ENCODE measurements at regions not wholly inside any gene's neighbourhood (a gene's known extent, or its start where the extent isn't known, plus 50 kb on each side); places are given as distances from the start of the nearest gene placed in this dataset.

GRCh38 chr3:27533718-27534573 is 49.8 kb upstream of the SLC4A7 start (continued):
- no peak for TF ChIP-seq SOX13 (IDR thresholded peaks at IDR 0.05)
- TF ChIP-seq SOX13 (CRISPR knock-in tag; conservative IDR thresholded peaks at IDR 0.05 in 1 of 2, IDR thresholded peaks at IDR 0.05 in 1 of 2): 0 out of 4 replicates have a peak, but pooled peaks of 1 of the 2 experiments have one; percentile 10
- no peak for TF ChIP-seq NRL (CRISPR knock-in tag; IDR thresholded peaks at IDR 0.05; ENCODE audit: borderline replicate concordance)
- peak; percentile 73; the same call in 1 of the 2 replicates for TF ChIP-seq CHD4 (IDR thresholded peaks at IDR 0.05; ENCODE audit: borderline replicate concordance, low read length)
- no peak for TF ChIP-seq ZNF329 (CRISPR knock-in tag; IDR thresholded peaks at IDR 0.05; ENCODE audit: low read depth)
- 0 out of 2 replicates have a peak, but pooled peaks have one; percentile 21 for TF ChIP-seq MEF2D (CRISPR knock-in tag; IDR thresholded peaks at IDR 0.05)
- TF ChIP-seq PAF1 (CRISPR knock-in tag; IDR thresholded peaks at IDR 0.05): no peak
- no peak for TF ChIP-seq ZNF616 (CRISPR knock-in tag; IDR thresholded peaks at IDR 0.05; ENCODE audit: low read depth)
- peak; percentile 97 for TF ChIP-seq TEAD3 (CRISPR knock-in tag; optimal IDR thresholded peaks at IDR 0.05; ENCODE audit: borderline replicate concordance)
- peak; percentile 40; the same call in 1 of the 2 replicates for TF ChIP-seq RARA (CRISPR knock-in tag; IDR thresholded peaks at IDR 0.05)
- peak; percentile 35 for TF ChIP-seq XRCC5 (optimal IDR thresholded peaks at IDR 0.05; ENCODE audit: low read length)
- TF ChIP-seq ZBTB46 (CRISPR knock-in tag; IDR thresholded peaks at IDR 0.05; ENCODE audit: borderline replicate concordance): no peak
- TF ChIP-seq ZNF790 (CRISPR knock-in tag; IDR thresholded peaks at IDR 0.05; ENCODE audit: borderline replicate concordance): no peak
- TF ChIP-seq SNAPC5 (CRISPR knock-in tag; IDR thresholded peaks at IDR 0.05; ENCODE audit: borderline replicate concordance): 0 out of 2 replicates have a peak, but pooled peaks have one; percentile 22
- TF ChIP-seq ZNF546 (CRISPR knock-in tag; conservative IDR thresholded peaks at IDR 0.05): no peak
- TF ChIP-seq SNAPC2 (CRISPR knock-in tag; IDR thresholded peaks at IDR 0.05): 0 out of 2 replicates have a peak, but pooled peaks have one; percentile 12
- no peak for TF ChIP-seq AKNA (CRISPR knock-in tag; IDR thresholded peaks at IDR 0.05; ENCODE audit: borderline replicate concordance)
- peak; percentile 33; the same call in 1 of the 2 replicates for TF ChIP-seq SAP130 (CRISPR knock-in tag; IDR thresholded peaks at IDR 0.05; ENCODE audit: low read depth)
- TF ChIP-seq HDAC6 (IDR thresholded peaks at IDR 0.05; ENCODE audit: low read depth, low read length): no peak
- TF ChIP-seq ARID3A (IDR thresholded peaks at IDR 0.05; ENCODE audit: low read depth, low read length): peak; percentile 79
